RWPE1 (cell line): ENCODE measurements at regions not wholly inside any gene's neighbourhood (a gene's known extent, or its start where the extent isn't known, plus 50 kb on each side); places are given as distances from the start of the nearest gene placed in this dataset.

Experiments
- CTCF ChIA-PET: fragments of 350-600 bp; sonication (Branson Sonifier 250); formaldehyde crosslinking; extraction: SDS; loops from one replicate; lab custom pipeline; 2021; lab: Yijun Ruan, JAX
- POLR2A ChIA-PET: fragments of 400-600 bp; formaldehyde crosslinking; extraction: SDS; loops from one replicate; lab custom pipeline; 2020; ENCODE audit warnings: antibody characterized with exemption; ENCODE audit not compliant: low non-redundant PET; lab: Yijun Ruan, JAX
- DNase-seq: peaks from one replicate; pipeline ENCODE4 v3.0.0; 2012; ENCODE audit warnings: low spot score
- H3K27ac ChIP-seq: fragments of 450-650 bp; 2 replicates; pipeline ENCODE4 v1.5.1; 2017
- CTCF ChIP-seq: fragments of 450-650 bp; conservative IDR thresholded peaks from 2 replicates; pipeline ENCODE4 v1.5.1; 2017; ENCODE audit warnings: low read depth, mild to moderate bottlenecking

- no peak overlapping the region for H3K27ac ChIP-seq
- no peak for DNase-seq
- ChIA-PET CTCF (interaction anchor here (0.6 kb wide), 1 partner anchor 115 kb away, joined by 5 read pairs; no protein-coding TSS in a partner anchor), POLR2A (no interaction called here)
- no peak for TF ChIP-seq CTCF
Measured at GRCh38 chr6:2596222-2596621, 154.5 kb downstream of the MYLK4 start.

- ChIA-PET POLR2A (no interaction called here), CTCF (interaction anchor here (0.5 kb wide), 1 partner anchor 730 kb away, joined by 3 read pairs; no protein-coding TSS in a partner anchor)
- DNase-seq, result no peak
- no peak for TF ChIP-seq CTCF
- no peak overlapping the region for H3K27ac ChIP-seq
Measured at GRCh38 chr6:2594868-2595267, 155.9 kb downstream of the MYLK4 start.

- no peak for TF ChIP-seq CTCF
- H3K27ac ChIP-seq, result no peak overlapping the region
- POLR2A ChIA-PET, result no interaction called here
- CTCF ChIA-PET, result no interaction called here
- no peak for DNase-seq
Measured at GRCh38 chr6:2593167-2593566, 157.6 kb downstream of the MYLK4 start.

GRCh38 chr6:2589171-2589661 is 161.5 kb downstream of the MYLK4 start:
- TF ChIP-seq CTCF, result no peak
- POLR2A ChIA-PET, result no interaction called here
- H3K27ac ChIP-seq, result 0 out of 2 replicates have a peak overlapping the region, but pooled peaks have one; percentile 6
- CTCF ChIA-PET, result interaction anchor here (0.7 to 1.1 kb wide), 2 partner anchors 45 to 245 kb away, joined by 4 read pairs; no protein-coding TSS in a partner anchor
- DNase-seq, result peak; percentile 26

GRCh38 chr6:2583459-2583858 is 167.3 kb downstream of the MYLK4 start:
- POLR2A ChIA-PET, result no interaction called here
- no peak overlapping the region for H3K27ac ChIP-seq
- no peak for DNase-seq
- TF ChIP-seq CTCF, result no peak
- CTCF ChIA-PET, result no interaction called here

GRCh38 chr6:2582268-2582667 is 168.5 kb downstream of the MYLK4 start:
- no peak overlapping the region for H3K27ac ChIP-seq
- DNase-seq, result no peak
- ChIA-PET POLR2A (no interaction called here), CTCF (no interaction called here)
- TF ChIP-seq CTCF, result no peak

- DNase-seq, result no peak
- POLR2A ChIA-PET, result no interaction called here
- no peak overlapping the region for H3K27ac ChIP-seq
- CTCF ChIA-PET, result no interaction called here
- no peak for TF ChIP-seq CTCF
Measured at GRCh38 chr6:2581611-2582010, 169.1 kb downstream of the MYLK4 start.
